ENCODE measurements at regions not wholly inside any gene's neighbourhood (a gene's known extent, or its start where the extent isn't known, plus 50 kb on each side); places are given as distances from the start of the nearest gene placed in this dataset.

DNA sequence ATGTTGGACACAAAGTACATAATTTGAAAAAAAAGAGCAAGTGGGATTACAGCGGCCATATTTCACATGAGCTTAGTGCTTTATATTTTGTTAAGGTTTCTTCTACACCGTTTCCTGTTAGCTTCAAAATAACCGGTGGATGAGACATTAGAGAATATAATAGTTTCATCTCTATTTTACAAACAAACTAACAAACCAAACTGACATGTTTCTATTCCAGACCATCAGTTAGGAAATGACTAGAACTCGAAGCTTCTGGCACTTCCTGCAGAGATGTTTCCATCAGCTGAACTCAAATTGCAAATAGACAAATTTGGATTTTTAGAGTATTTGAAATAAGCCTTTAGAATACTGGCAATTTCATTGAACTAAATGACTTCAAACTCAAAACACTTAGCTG is 86.5 kb downstream of the MTRR start:
- TF ChIP-seq, protein P1, sequence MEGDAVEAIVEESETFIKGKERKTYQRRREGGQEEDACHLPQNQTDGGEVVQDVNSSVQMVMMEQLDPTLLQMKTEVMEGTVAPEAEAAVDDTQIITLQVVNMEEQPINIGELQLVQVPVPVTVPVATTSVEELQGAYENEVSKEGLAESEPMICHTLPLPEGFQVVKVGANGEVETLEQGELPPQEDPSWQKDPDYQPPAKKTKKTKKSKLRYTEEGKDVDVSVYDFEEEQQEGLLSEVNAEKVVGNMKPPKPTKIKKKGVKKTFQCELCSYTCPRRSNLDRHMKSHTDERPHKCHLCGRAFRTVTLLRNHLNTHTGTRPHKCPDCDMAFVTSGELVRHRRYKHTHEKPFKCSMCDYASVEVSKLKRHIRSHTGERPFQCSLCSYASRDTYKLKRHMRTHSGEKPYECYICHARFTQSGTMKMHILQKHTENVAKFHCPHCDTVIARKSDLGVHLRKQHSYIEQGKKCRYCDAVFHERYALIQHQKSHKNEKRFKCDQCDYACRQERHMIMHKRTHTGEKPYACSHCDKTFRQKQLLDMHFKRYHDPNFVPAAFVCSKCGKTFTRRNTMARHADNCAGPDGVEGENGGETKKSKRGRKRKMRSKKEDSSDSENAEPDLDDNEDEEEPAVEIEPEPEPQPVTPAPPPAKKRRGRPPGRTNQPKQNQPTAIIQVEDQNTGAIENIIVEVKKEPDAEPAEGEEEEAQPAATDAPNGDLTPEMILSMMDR (conservative IDR thresholded peaks at IDR 0.05 in 1 of 2, IDR thresholded peaks at IDR 0.05 in 1 of 2; ENCODE audit: low read depth in 1 of 2, low read length in 2 of 2): no peak
- TF ChIP-seq EZH2 (IDR thresholded peaks at IDR 0.05; ENCODE audit: low read length, missing control alignments): no peak

Measured in fibroblast of lung (primary cell).